HG02610 (cell line): ENCODE measurements at regions not wholly inside any gene's neighbourhood (a gene's known extent, or its start where the extent isn't known, plus 50 kb on each side); places are given as distances from the start of the nearest gene placed in this dataset.
"Not testable (repeated sequence)": the region's sequence is repeated elsewhere in the genome, so short reads cannot be mapped to it uniquely, and the experiment has no call there.

Source experiments
- ATAC-seq: cut with Tn5 transposase; IDR thresholded peaks from one replicate; pipeline ENCODE4 v1.9.1; 2021; ENCODE audit warnings: mild to moderate bottlenecking, moderate library complexity; ENCODE audit not compliant: unreplicated experiment

DNA sequence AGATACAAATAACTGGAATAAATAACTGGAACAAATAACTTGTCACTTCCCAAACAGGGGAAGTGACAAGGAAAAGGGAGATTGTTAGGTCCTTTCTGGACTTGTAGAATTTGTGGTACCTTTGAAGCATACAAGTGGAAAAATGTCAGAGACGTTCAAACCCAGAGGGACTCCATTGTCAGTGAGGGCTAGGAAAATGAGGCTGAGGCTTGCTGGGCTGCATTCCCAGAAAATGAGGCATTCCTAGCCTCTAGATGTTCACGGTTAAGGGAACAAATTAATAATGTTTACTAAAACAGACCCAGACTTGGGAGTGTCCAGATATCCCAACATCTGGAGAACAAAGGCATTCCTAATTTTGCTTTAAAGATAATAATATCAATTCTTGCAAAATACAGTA, 1158.0 kb downstream of the PCDH9 start:
- not testable (repeated sequence) for ATAC-seq

DNA sequence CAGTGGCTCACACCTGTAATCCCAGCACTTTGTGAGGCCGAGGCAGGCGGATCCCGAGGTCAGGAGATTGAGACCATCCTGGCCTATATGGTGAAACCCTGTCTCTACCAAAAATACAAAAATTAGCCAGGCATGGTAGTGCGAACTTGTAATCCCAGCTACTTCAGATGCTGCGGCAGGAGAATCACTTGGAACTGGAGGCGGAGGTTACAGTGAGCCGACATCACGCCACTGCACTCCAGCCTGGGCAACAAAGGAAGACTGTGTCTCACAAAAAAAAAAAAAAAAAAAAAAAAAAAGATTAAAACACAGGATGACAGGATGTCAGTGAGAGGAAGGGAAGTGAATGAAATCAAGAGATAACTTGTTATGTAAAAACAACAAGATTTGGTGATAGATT, 1158.5 kb downstream of the PCDH9 start:
- no peak for ATAC-seq

DNA sequence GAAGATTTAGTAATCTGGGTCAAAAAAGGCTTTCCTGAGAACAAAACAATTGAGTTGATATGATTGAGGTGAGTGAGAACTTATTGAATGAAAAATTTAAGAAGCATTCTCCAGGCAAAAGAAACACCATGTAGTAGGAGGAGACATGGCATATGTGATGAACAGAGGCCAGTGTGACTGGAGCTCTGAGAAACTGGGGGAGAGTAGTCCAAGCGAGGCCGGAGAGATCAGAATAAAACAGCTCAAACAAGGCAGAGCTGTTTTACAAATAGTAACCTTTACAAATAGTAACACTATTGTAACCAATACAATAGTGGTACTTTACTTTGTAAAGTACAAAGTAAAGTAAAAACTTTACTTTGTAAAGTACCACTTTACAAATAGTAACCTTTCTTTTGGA, 1159.1 kb downstream of the PCDH9 start:
- no peak for ATAC-seq

GRCh38 chr13:66069570-66069969, 1160.6 kb downstream of the PCDH9 start:
- no peak for ATAC-seq

DNA sequence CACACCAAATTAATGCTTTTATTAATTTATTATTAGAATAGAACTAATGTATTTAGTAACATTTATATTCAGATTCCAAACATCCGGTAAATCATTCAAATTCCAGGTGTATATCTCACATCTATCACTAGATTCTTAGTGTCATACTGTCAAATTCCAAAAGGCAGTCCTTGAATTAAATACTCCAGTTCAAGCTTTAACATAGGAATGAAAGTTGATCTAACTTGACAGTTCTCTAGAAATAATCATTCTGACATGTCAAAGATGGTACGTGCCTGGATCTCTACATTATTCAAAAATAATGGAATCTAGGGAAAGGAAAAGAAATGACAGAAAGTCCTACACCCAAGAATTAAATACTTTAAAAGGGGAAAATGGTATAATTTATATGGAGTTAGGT, 1161.5 kb downstream of the PCDH9 start:
- ATAC-seq = no peak

GRCh38 chr13:66048888-66049287, 1181.2 kb downstream of the PCDH9 start:
- no peak for ATAC-seq

GRCh38 chr13:66040506-66040905, 1189.6 kb downstream of the PCDH9 start:
- no peak for ATAC-seq

GRCh38 chr13:66037096-66037495, 1193.0 kb downstream of the PCDH9 start:
- ATAC-seq = no peak

GRCh38 chr13:66036636-66037035, 1193.5 kb downstream of the PCDH9 start:
- no peak for ATAC-seq

GRCh38 chr13:66036024-66036614, 1194.0 kb downstream of the PCDH9 start:
- no peak for ATAC-seq

DNA sequence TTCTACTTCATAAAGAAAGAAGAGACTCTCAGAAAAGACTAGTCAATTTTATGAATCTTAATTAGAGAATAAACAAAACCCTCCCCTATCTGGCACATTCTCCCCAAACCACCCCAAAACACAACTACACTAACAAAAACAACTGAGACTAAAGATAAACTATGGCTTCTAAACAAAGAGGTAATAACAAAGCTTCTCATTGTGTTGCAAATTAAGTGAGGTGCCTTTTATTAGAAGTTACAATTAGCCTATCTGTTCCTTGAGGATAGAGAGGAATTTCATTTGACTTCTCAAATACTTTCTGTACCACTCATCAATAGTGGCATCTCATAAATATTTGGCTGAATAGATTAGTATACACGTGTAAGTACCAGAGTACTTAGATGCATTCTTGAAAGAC, 1196.2 kb downstream of the PCDH9 start:
- no peak for ATAC-seq

DNA sequence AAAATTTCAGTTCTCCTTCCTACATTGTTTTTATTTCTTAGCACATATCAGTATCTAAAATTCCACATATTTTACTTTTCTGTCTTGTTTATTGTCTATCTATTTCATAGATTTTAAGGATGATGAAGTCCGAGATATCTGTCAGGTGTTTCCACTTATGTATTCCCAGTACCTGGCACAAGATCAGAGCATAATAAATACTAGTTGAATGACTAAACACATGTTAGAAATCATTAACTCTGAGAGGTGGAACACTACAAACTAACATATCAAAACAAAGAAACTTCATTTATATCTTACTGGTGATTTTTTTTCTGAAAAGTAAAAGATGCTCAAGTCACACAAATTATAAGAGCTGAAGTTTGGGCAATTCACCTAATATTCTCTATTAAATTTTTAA, 1208.3 kb downstream of the PCDH9 start:
- no peak for ATAC-seq

DNA sequence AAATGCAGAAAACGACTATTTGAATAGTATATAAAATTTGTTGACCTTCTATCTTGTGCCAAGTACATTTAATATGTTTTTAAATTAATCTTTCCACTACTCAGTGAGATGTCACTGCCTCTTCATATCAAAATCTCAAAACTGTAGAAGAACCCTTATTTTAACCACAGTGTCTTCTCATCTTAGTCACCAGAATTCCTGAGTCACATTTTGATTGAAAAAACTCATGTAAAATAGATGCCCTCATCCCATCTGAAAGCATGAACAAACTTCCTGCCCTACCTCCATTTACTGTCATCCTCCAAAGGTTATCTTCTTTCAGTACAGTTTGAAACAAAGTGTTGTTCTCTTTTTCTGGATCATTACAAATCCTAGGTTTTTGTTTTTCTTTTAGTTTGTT, 1215.4 kb downstream of the PCDH9 start:
- ATAC-seq = peak; percentile 56

GRCh38 chr13:66009241-66009640, 1220.9 kb downstream of the PCDH9 start:
- no peak for ATAC-seq

- no peak for ATAC-seq
Measured at GRCh38 chr13:66003558-66003957, 1226.6 kb downstream of the PCDH9 start.

DNA sequence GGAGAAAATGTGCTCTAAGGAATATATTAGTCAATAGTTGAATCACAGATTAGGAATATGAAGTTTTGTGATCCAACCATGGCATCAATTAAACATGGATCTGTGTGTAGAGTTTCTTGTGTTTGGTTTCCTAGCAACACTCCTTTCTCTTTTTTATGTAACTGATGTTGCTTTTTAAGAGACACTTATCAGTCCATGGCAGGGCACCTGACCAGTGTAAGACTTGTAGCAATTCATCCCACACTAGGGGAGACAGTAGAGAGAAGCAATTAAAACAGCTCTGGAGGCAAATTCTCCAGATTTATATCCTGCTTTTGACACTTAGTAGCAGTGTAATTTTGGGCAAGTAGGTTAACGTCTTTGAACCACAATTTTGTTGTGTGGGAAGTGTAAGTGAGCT, 1229.0 kb downstream of the PCDH9 start:
- ATAC-seq = no peak

DNA sequence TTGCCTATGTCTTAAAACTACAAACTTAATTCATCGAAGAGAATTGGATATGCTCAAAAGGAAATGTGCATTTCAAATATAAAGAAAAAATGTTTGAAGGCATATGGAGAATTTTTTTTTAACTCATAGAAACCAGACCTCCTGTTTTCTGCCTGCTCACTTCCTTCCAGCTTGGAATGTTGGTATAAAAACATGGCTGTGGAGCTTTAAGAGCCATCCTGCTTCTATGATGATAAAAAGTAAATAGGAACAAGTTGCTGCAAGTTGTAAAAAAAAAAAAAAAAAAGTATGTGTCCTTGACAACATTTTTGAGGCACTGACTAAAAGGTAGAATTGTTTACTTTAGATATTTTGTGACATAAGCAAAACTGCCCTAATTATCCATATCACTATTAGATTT, 1230.7 kb downstream of the PCDH9 start:
- ATAC-seq = no peak

DNA sequence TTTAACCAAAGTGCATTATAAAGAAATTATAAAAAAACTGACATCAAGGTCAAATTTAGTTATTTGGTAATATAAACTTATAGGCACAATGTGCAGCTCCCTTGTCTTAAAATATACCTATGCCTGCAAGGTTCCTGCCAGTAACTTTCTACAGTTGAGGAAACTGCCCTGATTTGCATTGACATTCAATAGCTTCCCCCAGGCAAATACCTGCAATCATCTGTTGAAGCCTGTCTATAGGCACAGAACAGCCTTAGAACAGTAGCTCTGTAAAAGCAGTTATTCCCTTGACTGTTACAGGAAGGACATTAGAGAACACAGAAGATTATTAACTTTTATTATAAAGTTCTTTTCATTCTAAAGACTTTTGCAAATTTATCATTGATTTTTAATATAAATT, 1239.5 kb downstream of the PCDH9 start:
- no peak for ATAC-seq

DNA sequence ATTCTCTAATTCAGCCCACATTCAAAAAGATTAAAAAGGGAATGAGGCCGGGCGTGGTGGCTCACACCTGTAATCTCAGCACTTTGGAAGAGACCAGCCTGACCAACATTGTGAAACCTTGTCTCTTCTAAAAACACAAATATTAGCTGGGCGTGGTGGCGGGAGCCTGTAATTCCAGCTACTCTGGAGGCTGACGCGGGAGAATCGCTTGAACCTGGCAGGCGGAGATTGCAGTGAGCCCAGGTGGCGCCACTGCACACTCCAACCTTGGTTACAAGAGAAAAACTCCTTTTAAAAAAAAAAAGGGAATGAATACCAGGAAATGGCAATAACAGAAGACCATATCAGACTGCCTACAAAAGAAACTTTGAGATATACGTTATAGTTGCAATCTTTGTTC, 1244.5 kb downstream of the PCDH9 start:
- no peak for ATAC-seq

DNA sequence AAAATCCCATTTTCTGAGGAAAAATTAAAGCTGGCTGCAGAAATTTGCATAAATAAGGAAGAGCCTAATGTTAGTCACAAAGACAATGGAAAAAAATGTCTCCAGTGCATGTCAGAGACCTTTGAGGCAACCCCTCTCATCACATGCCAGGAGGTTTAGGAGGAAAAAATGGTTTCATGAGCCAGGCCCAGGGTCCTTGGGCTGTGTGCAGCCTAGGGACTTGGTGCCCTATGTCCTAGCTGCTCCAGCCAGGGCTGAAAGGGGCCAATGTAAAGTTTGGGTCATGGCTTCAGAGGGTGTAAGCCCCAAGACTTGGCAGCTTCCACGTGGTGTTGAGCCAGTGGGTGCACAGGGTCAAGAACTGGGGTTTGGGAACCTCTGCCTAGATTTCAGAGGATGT, 1252.6 kb downstream of the PCDH9 start:
- ATAC-seq = no peak

DNA sequence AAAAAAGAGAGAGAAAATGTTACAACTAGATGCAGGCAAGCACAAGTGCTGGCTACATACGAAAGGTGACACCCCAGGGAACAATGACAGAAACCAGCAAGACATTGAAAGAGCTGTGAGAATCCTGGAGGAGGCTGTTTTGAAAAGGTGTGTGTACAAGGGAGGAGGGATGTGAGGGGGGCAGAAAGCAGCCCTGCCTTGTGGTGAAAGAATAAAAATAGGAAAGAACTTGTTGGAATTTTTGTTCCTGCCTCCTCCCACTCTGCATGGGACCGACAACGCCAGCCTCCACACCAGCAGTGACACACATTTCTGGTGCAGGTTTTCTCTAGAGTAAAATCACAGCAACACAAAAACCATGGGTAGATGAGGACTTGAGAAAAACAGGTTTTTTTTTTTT, 1258.6 kb downstream of the PCDH9 start:
- no peak for ATAC-seq

DNA sequence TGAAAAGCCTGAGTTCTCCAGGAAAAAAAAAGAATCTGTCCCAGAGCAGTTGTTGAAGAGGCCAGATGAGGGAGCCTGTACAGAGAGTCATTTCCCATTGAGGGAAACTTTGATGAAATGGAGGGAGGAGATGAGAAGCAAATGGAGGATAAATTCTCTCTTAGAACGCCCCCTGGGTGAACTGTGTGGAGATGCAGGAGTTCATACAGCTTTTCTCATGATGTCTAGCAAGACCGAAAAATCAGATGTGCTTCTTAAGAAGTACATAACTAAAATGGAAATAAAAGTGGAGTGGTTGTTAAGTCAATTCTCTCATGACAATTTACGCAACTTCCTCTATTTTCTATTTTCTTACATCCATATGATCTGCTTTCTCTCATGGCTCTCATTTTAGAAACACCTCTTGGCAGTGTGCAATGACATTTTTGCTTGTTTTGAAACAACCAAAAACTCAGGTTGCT, 1263.1 kb downstream of the PCDH9 start:
- ATAC-seq = peak; percentile 55

- no peak for ATAC-seq
Measured at GRCh38 chr13:65965501-65965900, 1264.6 kb downstream of the PCDH9 start.
